Gastrocnemius medialis (tissue), 4 donors: ENCODE measurements at regions not wholly inside any gene's neighbourhood (a gene's known extent, or its start where the extent isn't known, plus 50 kb on each side); places are given as distances from the start of the nearest gene placed in this dataset.

Experiments used
- ATAC-seq, 2 donors: fragments of 150-250 bp; one replicate each; pipeline ENCODE4 v1.9.1; 2016
- DNase-seq, 2 donors: peaks; one replicate each; pipeline ENCODE4 v3.0.0-alpha.2; 2019
- H3K27ac ChIP-seq, 4 donors: fragments of 200-600 bp; sonication (generic); 1 replicate in 1 of 4; 2 replicates in 3 of 4; pipeline ENCODE4 v1.5.1; 2016 to 2018; ENCODE audit warnings: mild to moderate bottlenecking in 2 of 4, moderate library complexity in 1 of 4
- H3K27me3 ChIP-seq, 3 donors: fragments of 200-600 bp; sonication (generic) in 2 of 3; 1 replicate in 1 of 3; 2 replicates in 2 of 3; pipeline versions ENCODE4 v1.5.1 to v1.6.0; 2016 to 2019; ENCODE audit warnings: mild to moderate bottlenecking in 1 of 3, moderate library complexity in 1 of 3
- H3K36me3 ChIP-seq, 2 donors: fragments of 200-600 bp; sonication (generic) in 1 of 2; one replicate each; pipeline ENCODE4 v1.5.1; 2017 to 2018
- H3K4me1 ChIP-seq, 2 donors: fragments of 200-600 bp; sonication (generic) in 1 of 2; one replicate each; pipeline ENCODE4 v1.5.1; 2016 to 2017; ENCODE audit warnings: mild to moderate bottlenecking in 2 of 2
- H3K4me3 ChIP-seq, 4 donors: fragments of 200-600 bp; sonication (generic) in 3 of 4; 1 replicate in 1 of 4; 2 replicates in 3 of 4; pipeline ENCODE4 v1.5.1; 2016 to 2019; ENCODE audit warnings: mild to moderate bottlenecking in 2 of 4
- H3K9me3 ChIP-seq, 3 donors: fragments of 200-600 bp; sonication (generic) in 2 of 3; 1 replicate in 1 of 3; 2 replicates in 2 of 3; pipeline ENCODE4 v1.5.1; 2016 to 2019
- CTCF ChIP-seq, 5 experiments: fragments of 450-650 bp in 3 of 5; fragments of 200-600 bp in 2 of 5; sonication (generic) in 2 of 5; IDR thresholded peaks in 4 of 5; conservative IDR thresholded peaks in 1 of 5; 1 replicate in 4 of 5; 2 replicates in 1 of 5; pipeline ENCODE4 v1.5.1; 2016 to 2019; ENCODE audit warnings: antibody characterized with exemption in 5 of 5, mild to moderate bottlenecking in 3 of 5, moderate library complexity in 3 of 5
- POLR2A ChIP-seq, 2 donors: fragments of 450-650 bp; IDR thresholded peaks; one replicate each; pipeline ENCODE4 v1.6.1; 2017; ENCODE audit warnings: antibody characterized with exemption in 2 of 2, mild to moderate bottlenecking in 2 of 2, moderate library complexity in 2 of 2
- in situ Hi-C, 4 donors: fragments of 200-750 bp; cut with MboI; loops; one replicate each; pipeline versions ENCODE4 v1.15.0 to v1.8.0; 2017; ENCODE audit warnings: low sequenced_read_pairs in 4 of 4
- intact Hi-C: fragments of 100-400 bp; cut with DNase I; formaldehyde crosslinking; loops from one replicate; pipeline ENCODE4 v1.15.1; 2023; ENCODE audit warnings: low total_unique reads

DNA sequence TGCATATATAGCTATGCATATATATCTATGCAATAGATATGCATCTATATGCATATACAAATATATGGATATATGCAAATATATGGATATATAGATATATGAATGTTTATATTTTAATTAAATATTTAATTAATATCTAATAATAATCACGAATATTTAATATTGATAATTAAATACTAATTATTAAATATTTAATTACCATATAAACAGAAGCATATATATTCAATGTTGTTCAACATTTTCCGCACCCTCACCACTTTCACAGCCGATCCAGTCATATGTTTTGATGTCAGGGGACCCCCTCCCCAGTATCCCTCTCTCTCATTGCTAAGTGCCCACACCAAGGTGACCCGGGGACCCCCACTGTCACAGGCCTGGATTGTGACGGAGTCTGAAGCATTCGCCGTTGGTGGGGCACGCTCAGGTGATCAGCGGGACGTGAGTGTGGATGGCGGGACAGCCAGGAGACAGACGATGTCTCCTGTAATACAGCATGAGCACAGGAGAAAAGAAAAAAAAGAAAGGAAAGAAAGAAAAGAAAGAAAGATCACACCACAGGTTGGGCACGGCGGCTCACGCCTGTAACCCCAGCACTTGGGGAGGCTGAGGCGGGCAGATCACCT, 199.7 kb downstream of the CRLF2 start:
- TF ChIP-seq CTCF (IDR thresholded peaks at IDR 0.05 in 4 of 5, conservative IDR thresholded peaks at IDR 0.05 in 1 of 5) (no peak), POLR2A (IDR thresholded peaks at IDR 0.05) (no peak)
- in situ Hi-C loops, result no loop called here

DNA sequence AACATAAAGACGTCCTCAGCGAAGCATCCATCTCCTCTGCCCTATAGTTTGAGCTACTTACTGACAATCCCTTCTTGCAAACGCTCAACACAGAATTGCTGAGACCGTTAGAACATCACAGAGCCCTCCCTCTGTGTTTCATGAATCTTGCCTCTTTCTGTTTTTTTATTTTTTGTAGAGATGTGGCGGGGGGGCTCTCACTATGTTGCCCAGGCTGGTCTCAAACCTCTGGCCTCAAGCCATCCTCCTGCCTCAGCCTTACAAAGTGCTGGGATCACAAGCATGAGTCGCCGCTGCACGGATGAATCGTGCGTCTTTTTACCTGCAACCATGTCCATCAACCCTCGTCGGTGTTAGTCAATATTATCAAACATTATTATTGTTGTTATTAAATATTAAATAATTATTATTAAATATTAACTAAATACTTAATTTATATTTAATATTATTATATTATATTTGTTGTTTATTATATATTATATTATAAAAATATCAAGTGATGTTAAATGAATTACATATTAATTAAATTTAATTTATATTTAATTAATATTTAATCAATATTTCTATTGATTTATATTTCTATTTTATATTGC, 200.7 kb downstream of the CRLF2 start:
- H3K36me3 ChIP-seq, result no peaks in the 10 kb centered on the region
- DNase-seq (no peak), ATAC-seq (no peak)
- TF ChIP-seq CTCF (IDR thresholded peaks at IDR 0.05 in 4 of 5, conservative IDR thresholded peaks at IDR 0.05 in 1 of 5), result no peak
- no peak for TF ChIP-seq POLR2A (IDR thresholded peaks at IDR 0.05)
- intact Hi-C loops, result no loop called here
- in situ Hi-C loops, result no loop called here
- no peak overlapping the region for H3K27ac ChIP-seq
- H3K4me3 ChIP-seq, result no peak overlapping the region
- no peaks in the 10 kb centered on the region for H3K27me3 ChIP-seq
- H3K4me1 ChIP-seq, result no peaks in the 10 kb centered on the region
- no peaks in the 10 kb centered on the region for H3K9me3 ChIP-seq

More for the DNA sequence above, 199.7 kb downstream of the CRLF2 start:
- H3K9me3 ChIP-seq, result no peaks in the 10 kb centered on the region
- no peak for DNase-seq
- no peak overlapping the region for H3K4me3 ChIP-seq
- ATAC-seq, result no peak
- intact Hi-C loops, result no loop called here
- no peak overlapping the region for H3K27ac ChIP-seq
- H3K27me3 ChIP-seq, result no peaks in the 10 kb centered on the region
- no peaks in the 10 kb centered on the region for H3K4me1 ChIP-seq
- H3K36me3 ChIP-seq, result no peaks in the 10 kb centered on the region

- intact Hi-C loops, result no loop called here
Measured at GRCh38 chrX:1009771-1010170, 202.7 kb downstream of the CRLF2 start.

DNA sequence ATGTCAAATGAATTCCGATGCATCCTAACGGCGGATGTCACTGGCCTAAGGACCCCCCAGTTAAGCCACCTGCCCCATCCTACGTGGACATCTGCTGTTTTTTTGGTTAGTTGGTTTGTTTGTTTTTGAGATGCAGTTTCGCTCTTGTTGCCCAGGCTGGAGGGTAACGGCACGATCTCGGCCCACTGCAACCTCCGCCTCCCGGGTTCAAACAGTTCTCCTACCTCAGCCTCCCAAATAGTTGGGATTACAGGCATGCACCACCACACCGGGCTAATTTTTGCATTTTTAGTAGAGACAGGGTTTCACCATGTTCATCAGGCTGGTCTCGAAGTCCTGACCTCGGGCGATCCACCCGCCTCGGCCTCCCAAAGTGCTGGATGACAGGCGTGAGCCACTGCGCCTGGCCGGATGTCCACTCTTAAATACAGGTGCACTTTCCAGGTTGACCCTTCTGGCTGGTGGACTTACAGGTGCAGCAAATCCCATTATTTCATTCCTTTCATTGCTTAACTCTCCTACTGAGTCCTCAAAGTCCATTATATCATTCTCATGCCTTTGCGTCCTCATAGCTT, 206.2 kb downstream of the CRLF2 start:
- in situ Hi-C loops (no loop called here), intact Hi-C loops (no loop called here)
- no peak for ATAC-seq
- no peaks in the 10 kb centered on the region for H3K4me1 ChIP-seq
- H3K9me3 ChIP-seq, result no peaks in the 10 kb centered on the region
- DNase-seq, result no peak
- TF ChIP-seq CTCF (IDR thresholded peaks at IDR 0.05 in 4 of 5, conservative IDR thresholded peaks at IDR 0.05 in 1 of 5) (no peak), POLR2A (IDR thresholded peaks at IDR 0.05) (no peak)
- H3K4me3 ChIP-seq, result no peak overlapping the region
- no peaks in the 10 kb centered on the region for H3K36me3 ChIP-seq
- H3K27ac ChIP-seq, result no peak overlapping the region
- no peaks in the 10 kb centered on the region for H3K27me3 ChIP-seq

More at GRCh38 chrX:1009771-1010170, 202.7 kb downstream of the CRLF2 start:
- Histone ChIP-seq H3K4me1 (no peaks in the 10 kb centered on the region), H3K27ac (no peak overlapping the region), H3K4me3 (no peak overlapping the region), H3K9me3 (no peaks in the 10 kb centered on the region), H3K27me3 (no peaks in the 10 kb centered on the region), H3K36me3 (no peaks in the 10 kb centered on the region)
- DNase-seq, result no peak
- in situ Hi-C loops, result no loop called here
- no peak for ATAC-seq
- no peak for TF ChIP-seq CTCF (IDR thresholded peaks at IDR 0.05 in 4 of 5, conservative IDR thresholded peaks at IDR 0.05 in 1 of 5)
